ENCODE measurements at regions not wholly inside any gene's neighbourhood (a gene's known extent, or its start where the extent isn't known, plus 50 kb on each side); places are given as distances from the start of the nearest gene placed in this dataset.

- ATAC-seq (no peak), DNase-seq (ENCODE audit: low spot score) (no peak)
- Mint-ChIP-seq H3K27ac (no peak overlapping the region), H3K36me3 (no peaks in the 10 kb centered on the region), H3K4me1 (no peaks in the 10 kb centered on the region), H3K4me3 (no peak overlapping the region), H3K27me3 (ENCODE audit: low read depth) (no peaks in the 10 kb centered on the region), H3K9me3 (peaks cover 7% of the 10 kb centered on the region)
- CTCF ChIA-PET, result interaction anchor here (0.7 kb wide), 1 partner anchor 610 kb away, joined by 6 read pairs; the partner anchor contains the start of gene PRDX6
- TF ChIP-seq FOXP1 (CRISPR knock-in tag; IDR thresholded peaks at IDR 0.05; ENCODE audit: borderline replicate concordance) (no peak), ZNF121 (CRISPR knock-in tag; IDR thresholded peaks at IDR 0.05) (no peak), ZNF138 (CRISPR knock-in tag; conservative IDR thresholded peaks at IDR 0.05) (no peak), MLX (CRISPR knock-in tag; IDR thresholded peaks at IDR 0.05) (no peak), ELF4 (CRISPR knock-in tag; IDR thresholded peaks at IDR 0.05; ENCODE audit: low read depth) (no peak), ZSCAN18 (CRISPR knock-in tag; IDR thresholded peaks at IDR 0.05) (no peak), ZNF232 (CRISPR knock-in tag; IDR thresholded peaks at IDR 0.05) (no peak), ZNF263 (CRISPR knock-in tag; IDR thresholded peaks at IDR 0.05; ENCODE audit: low read depth) (no peak), ZNF425 (CRISPR knock-in tag; conservative IDR thresholded peaks at IDR 0.05) (no peak), TEAD4 (CRISPR knock-in tag; IDR thresholded peaks at IDR 0.05) (no peak), TP53 (CRISPR knock-in tag; IDR thresholded peaks at IDR 0.05) (no peak), ZNF416 (CRISPR knock-in tag; IDR thresholded peaks at IDR 0.05) (no peak), NR3C1 (CRISPR knock-in tag; conservative IDR thresholded peaks at IDR 0.05; ENCODE audit: low read depth) (no peak), ZNF219 (CRISPR knock-in tag; IDR thresholded peaks at IDR 0.05; ENCODE audit: borderline replicate concordance) (no peak), E2F1 (CRISPR knock-in tag; IDR thresholded peaks at IDR 0.05) (no peak), PRDM15 (CRISPR knock-in tag; IDR thresholded peaks at IDR 0.05) (no peak), EMX1 (CRISPR knock-in tag; IDR thresholded peaks at IDR 0.05) (no peak)
- POLR2A ChIA-PET, result interaction anchor here (0.6 kb wide), 2 partner anchors 697 to 1696 kb away, joined by 4 to 5 read pairs; no protein-coding TSS in a partner anchor
Observed at GRCh38 chr1:172867216-172867818, 183.4 kb downstream of the TNFSF18 start.
